ENCODE measurements at regions not wholly inside any gene's neighbourhood (a gene's known extent, or its start where the extent isn't known, plus 50 kb on each side); places are given as distances from the start of the nearest gene placed in this dataset.

- Mint-ChIP-seq H3K27me3 (no peaks in the 10 kb centered on the region), H3K4me3 (no peak overlapping the region), H3K4me1 (no peaks in the 10 kb centered on the region), H3K9me3 (peaks cover 15% of the 10 kb centered on the region), H3K27ac (no peak overlapping the region), H3K36me3 (ENCODE audit: low read depth) (no peaks in the 10 kb centered on the region)
- ChIA-PET CTCF (no interaction called here), POLR2A (no interaction called here)
- intact Hi-C loops (cut with micrococcal nuclease) = no loop called here
- no peak for ATAC-seq (ENCODE audit: low read depth)
- no peak for TF ChIP-seq CTCF (IDR thresholded peaks at IDR 0.05)
- DNase-seq = no peak
Observed at GRCh38 chr13:72104656-72105180, 237.7 kb upstream of the DACH1 start.

GRCh38 chr13:72101768-72102400 is 234.9 kb upstream of the DACH1 start:
- no peak for ATAC-seq (ENCODE audit: low read depth)
- no peak for TF ChIP-seq CTCF (IDR thresholded peaks at IDR 0.05)
- intact Hi-C loops (cut with micrococcal nuclease) = no loop called here
- Mint-ChIP-seq H3K27ac (no peak overlapping the region), H3K27me3 (no peaks in the 10 kb centered on the region), H3K4me3 (no peak overlapping the region), H3K9me3 (peaks cover 4% of the 10 kb centered on the region), H3K36me3 (ENCODE audit: low read depth) (no peaks in the 10 kb centered on the region), H3K4me1 (no peaks in the 10 kb centered on the region)
- CTCF ChIA-PET = no interaction called here
- DNase-seq = no peak
- POLR2A ChIA-PET = no interaction called here

- intact Hi-C loops (cut with micrococcal nuclease) = no loop called here
Observed at GRCh38 chr13:72100339-72100738, 233.3 kb upstream of the DACH1 start.

GRCh38 chr13:72097568-72097967 is 230.6 kb upstream of the DACH1 start:
- ChIA-PET CTCF (no interaction called here), POLR2A (no interaction called here)
- ATAC-seq (ENCODE audit: low read depth) = no peak
- Mint-ChIP-seq H3K4me1 (no peaks in the 10 kb centered on the region), H3K36me3 (ENCODE audit: low read depth) (no peaks in the 10 kb centered on the region), H3K9me3 (peaks cover 5% of the 10 kb centered on the region), H3K4me3 (no peak overlapping the region), H3K27me3 (no peaks in the 10 kb centered on the region), H3K27ac (no peak overlapping the region)
- no peak for TF ChIP-seq CTCF (IDR thresholded peaks at IDR 0.05)
- intact Hi-C loops (cut with micrococcal nuclease) = no loop called here
- no peak for DNase-seq

More at GRCh38 chr13:72100339-72100738, 233.3 kb upstream of the DACH1 start:
- Mint-ChIP-seq H3K36me3 (ENCODE audit: low read depth) (no peaks in the 10 kb centered on the region), H3K27me3 (no peaks in the 10 kb centered on the region), H3K9me3 (peaks cover 5% of the 10 kb centered on the region), H3K27ac (no peak overlapping the region), H3K4me3 (no peak overlapping the region), H3K4me1 (no peaks in the 10 kb centered on the region)
- no peak for DNase-seq
- POLR2A ChIA-PET = no interaction called here
- CTCF ChIA-PET = no interaction called here
- no peak for TF ChIP-seq CTCF (IDR thresholded peaks at IDR 0.05)
- no peak for ATAC-seq (ENCODE audit: low read depth)

- H3K4me3 Mint-ChIP-seq = no peak overlapping the region
- ChIA-PET CTCF (no interaction called here), POLR2A (no interaction called here)
- H3K36me3 Mint-ChIP-seq (ENCODE audit: low read depth) = no peaks in the 10 kb centered on the region
- H3K27ac Mint-ChIP-seq = no peak overlapping the region
- H3K9me3 Mint-ChIP-seq = peaks cover 6% of the 10 kb centered on the region
- intact Hi-C loops (cut with micrococcal nuclease) = no loop called here
- no peak for ATAC-seq (ENCODE audit: low read depth)
- TF ChIP-seq CTCF (IDR thresholded peaks at IDR 0.05) = no peak
- no peaks in the 10 kb centered on the region for H3K4me1 Mint-ChIP-seq
- DNase-seq = no peak
- H3K27me3 Mint-ChIP-seq = no peaks in the 10 kb centered on the region
Observed at GRCh38 chr13:72093262-72093661, 226.3 kb upstream of the DACH1 start.

Data from activated B cell treated with CpG ODN at 0.5 μM for 24 hours (primary cell).